Fibroblast of lung (primary cell): ENCODE measurements at regions not wholly inside any gene's neighbourhood (a gene's known extent, or its start where the extent isn't known, plus 50 kb on each side); places are given as distances from the start of the nearest gene placed in this dataset.

ENCODE experiments used
- DNase-seq, 2 donors: peaks; one replicate each; pipeline versions ENCODE4 v3.0.0 to v3.0.0-alpha.2; 2010; ENCODE audit warnings: low read depth in 2 of 2
- H2AFZ ChIP-seq: 2 replicates; pipeline ENCODE4 v1.5.1; 2012; ENCODE audit warnings: low read length, control low read depth, inconsistent platforms
- H3K27ac ChIP-seq: 2 replicates; pipeline ENCODE4 v1.5.1; 2011; ENCODE audit warnings: low read length, control low read depth; ENCODE audit not compliant: insufficient read depth
- H3K27me3 ChIP-seq: 2 replicates; pipeline ENCODE4 v1.5.1; 2011; ENCODE audit warnings: mild to moderate bottlenecking, low read length; ENCODE audit not compliant: control insufficient read depth, insufficient read depth
- H3K36me3 ChIP-seq: 2 replicates; pipeline ENCODE4 v1.5.1; 2011; ENCODE audit warnings: low read length; ENCODE audit not compliant: control insufficient read depth, insufficient read depth
- H3K4me1 ChIP-seq: 2 replicates; pipeline ENCODE4 v1.5.1; 2011; ENCODE audit warnings: low read length; ENCODE audit not compliant: control insufficient read depth, insufficient read depth; ENCODE audit errors: extremely low read depth
- H3K4me2 ChIP-seq: 2 replicates; pipeline ENCODE4 v1.5.1; 2011; ENCODE audit warnings: low read length, control low read depth; ENCODE audit not compliant: insufficient read depth; ENCODE audit errors: extremely low read depth
- H3K4me3 ChIP-seq, 4 experiments: fragments of 200-600 bp in 1 of 4; sonication (generic) in 1 of 4; replicated peaks in 1 of 4; 2 replicates each; pipeline ENCODE4 v1.5.1; 2011 to 2016; ENCODE audit warnings: low read length in 4 of 4, low read depth in 3 of 4, mild to moderate bottlenecking in 3 of 4, control low read depth in 2 of 4, inconsistent platforms in 1 of 4, mixed read lengths in 1 of 4; ENCODE audit not compliant: insufficient read depth in 1 of 4; ENCODE audit errors: control extremely low read depth in 1 of 4
- H3K79me2 ChIP-seq: 2 replicates; pipeline ENCODE4 v1.5.1; 2012; ENCODE audit warnings: mild to moderate bottlenecking, low read length, inconsistent platforms; ENCODE audit not compliant: control insufficient read depth, insufficient read depth
- H3K9ac ChIP-seq: 2 replicates; pipeline ENCODE4 v1.5.1; 2011; ENCODE audit warnings: mild to moderate bottlenecking, low read length, control low read depth; ENCODE audit not compliant: insufficient read depth
- H3K9me3 ChIP-seq: 2 replicates; pipeline ENCODE4 v1.5.1; 2012; ENCODE audit warnings: low read depth, low read length; ENCODE audit not compliant: control insufficient read depth, insufficient read depth
- H4K20me1 ChIP-seq: 2 replicates; pipeline ENCODE4 v1.5.1; 2011; ENCODE audit warnings: low read length; ENCODE audit not compliant: control insufficient read depth, insufficient read depth; ENCODE audit errors: extremely low read depth
- CTCF ChIP-seq, 2 donors: IDR thresholded peaks in 1 of 2; conservative IDR thresholded peaks in 1 of 2; 1 replicate in 1 of 2; 2 replicates in 1 of 2; pipeline ENCODE4 v1.5.1; 2011 to 2012; ENCODE audit warnings: low read length in 2 of 2, control low read depth in 1 of 2, inconsistent platforms in 1 of 2, low read depth in 1 of 2, mild to moderate bottlenecking in 1 of 2
- EZH2 ChIP-seq: IDR thresholded peaks from 2 replicates; pipeline ENCODE4 v1.5.1; 2012; ENCODE audit warnings: low read length, control low read depth, mild to moderate bottlenecking; ENCODE audit errors: missing control alignments

- Histone ChIP-seq H3K36me3 (no peaks in the 10 kb centered on the region), H4K20me1 (no peaks in the 10 kb centered on the region), H3K27me3 (no peaks in the 10 kb centered on the region), H3K9me3 (no peaks in the 10 kb centered on the region), H2AFZ (no peak overlapping the region), H3K4me3 (no peak overlapping the region), H3K27ac (no peak overlapping the region), H3K4me2 (no peak overlapping the region), H3K79me2 (no peaks in the 10 kb centered on the region), H3K4me1 (peaks cover 13% of the 10 kb centered on the region), H3K9ac (no peak overlapping the region)
- DNase-seq, result peak; percentile 12 to 44
- TF ChIP-seq EZH2, result no peak
- TF ChIP-seq CTCF (conservative IDR thresholded peaks at IDR 0.05 in 1 of 2, IDR thresholded peaks at IDR 0.05 in 1 of 2; ENCODE audit: low read depth in 1 of 2, low read length in 2 of 2), result peak; percentile 33 to 54
Measured at GRCh38 chr20:43840382-43841070, 74.1 kb upstream of the TOX2 start.

GRCh38 chr20:43839793-43840199 lies 74.9 kb upstream of the TOX2 start:
- no peaks in the 10 kb centered on the region for H3K27me3 ChIP-seq
- no peak for DNase-seq
- H3K79me2 ChIP-seq, result no peaks in the 10 kb centered on the region
- H4K20me1 ChIP-seq, result no peaks in the 10 kb centered on the region
- H3K4me3 ChIP-seq, result no peak overlapping the region
- TF ChIP-seq CTCF (conservative IDR thresholded peaks at IDR 0.05 in 1 of 2, IDR thresholded peaks at IDR 0.05 in 1 of 2; ENCODE audit: low read depth in 1 of 2, low read length in 2 of 2) (no peak), EZH2 (no peak)
- no peaks in the 10 kb centered on the region for H3K9me3 ChIP-seq
- no peak overlapping the region for H3K9ac ChIP-seq
- H3K4me2 ChIP-seq, result no peak overlapping the region
- no peak overlapping the region for H3K27ac ChIP-seq
- peaks cover 13% of the 10 kb centered on the region for H3K4me1 ChIP-seq
- H3K36me3 ChIP-seq, result no peaks in the 10 kb centered on the region
- no peak overlapping the region for H2AFZ ChIP-seq

GRCh38 chr20:43838703-43839060 lies 76.0 kb upstream of the TOX2 start:
- H3K4me3 ChIP-seq, result no peak overlapping the region
- H3K79me2 ChIP-seq, result no peaks in the 10 kb centered on the region
- no peak overlapping the region for H2AFZ ChIP-seq
- DNase-seq, result no peak
- H3K27me3 ChIP-seq, result no peaks in the 10 kb centered on the region
- no peak overlapping the region for H3K4me2 ChIP-seq
- H3K9me3 ChIP-seq, result no peaks in the 10 kb centered on the region
- H4K20me1 ChIP-seq, result no peaks in the 10 kb centered on the region
- H3K27ac ChIP-seq, result no peak overlapping the region
- TF ChIP-seq CTCF (conservative IDR thresholded peaks at IDR 0.05 in 1 of 2, IDR thresholded peaks at IDR 0.05 in 1 of 2; ENCODE audit: low read depth in 1 of 2, low read length in 2 of 2) (no peak), EZH2 (no peak)
- peaks cover 7% of the 10 kb centered on the region for H3K4me1 ChIP-seq
- no peak overlapping the region for H3K9ac ChIP-seq
- H3K36me3 ChIP-seq, result no peaks in the 10 kb centered on the region
